GM13976 (cell line): ENCODE measurements at regions not wholly inside any gene's neighbourhood (a gene's known extent, or its start where the extent isn't known, plus 50 kb on each side); places are given as distances from the start of the nearest gene placed in this dataset.

Source experiments
- DNase-seq: peaks from one replicate; pipeline ENCODE4 v3.0.0; 2012; ENCODE audit warnings: low spot score
- CTCF ChIP-seq: IDR thresholded peaks from 2 replicates; pipeline ENCODE4 v1.5.1; 2012; ENCODE audit warnings: borderline replicate concordance, mild to moderate bottlenecking; ENCODE audit not compliant: insufficient read depth; ENCODE audit errors: extremely low read depth, missing control alignments, control extremely low read depth
- in situ Hi-C: fragments of 300-500 bp; cut with MboI; formaldehyde crosslinking; loops from one replicate; pipeline ENCODE4 v1.12.0; 2022; ENCODE audit warnings: low sequenced_read_pairs, mixed read lengths, inconsistent platforms; ENCODE audit not compliant: unreplicated experiment

- TF ChIP-seq CTCF, result no peak
- DNase-seq, result no peak
- in situ Hi-C loops, result no loop called here
Observed at GRCh38 chr1:163561580-163562295, 240.0 kb downstream of the NUF2 start.

DNA sequence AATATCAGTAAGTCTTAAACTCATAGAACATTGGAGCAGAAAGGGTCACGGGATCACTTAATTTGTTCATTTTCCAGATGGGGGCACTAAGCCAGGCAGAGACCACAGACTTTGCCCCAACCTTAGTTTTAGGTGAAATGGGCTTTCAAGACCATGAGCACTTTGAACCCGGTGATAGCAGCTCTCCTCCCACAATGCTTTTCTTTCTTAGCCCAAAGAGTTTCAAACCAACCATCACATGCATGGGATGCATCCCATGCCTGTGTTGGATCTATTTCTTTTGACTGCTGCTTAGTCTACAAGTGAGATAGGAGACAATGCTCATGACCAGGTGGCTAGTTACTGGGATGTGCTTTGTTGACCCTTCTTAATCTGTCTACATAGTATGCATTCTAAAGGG is 240.6 kb downstream of the NUF2 start:
- no peak for TF ChIP-seq CTCF
- in situ Hi-C loops, result no loop called here
- no peak for DNase-seq

- TF ChIP-seq CTCF, result no peak
- no peak for DNase-seq
- in situ Hi-C loops, result no loop called here
Observed at GRCh38 chr1:163565166-163565565, 243.4 kb downstream of the NUF2 start.

- no peak for DNase-seq
- in situ Hi-C loops, result no loop called here
- TF ChIP-seq CTCF, result no peak
Observed at GRCh38 chr1:163570071-163570470, 248.3 kb downstream of the NUF2 start.

DNA sequence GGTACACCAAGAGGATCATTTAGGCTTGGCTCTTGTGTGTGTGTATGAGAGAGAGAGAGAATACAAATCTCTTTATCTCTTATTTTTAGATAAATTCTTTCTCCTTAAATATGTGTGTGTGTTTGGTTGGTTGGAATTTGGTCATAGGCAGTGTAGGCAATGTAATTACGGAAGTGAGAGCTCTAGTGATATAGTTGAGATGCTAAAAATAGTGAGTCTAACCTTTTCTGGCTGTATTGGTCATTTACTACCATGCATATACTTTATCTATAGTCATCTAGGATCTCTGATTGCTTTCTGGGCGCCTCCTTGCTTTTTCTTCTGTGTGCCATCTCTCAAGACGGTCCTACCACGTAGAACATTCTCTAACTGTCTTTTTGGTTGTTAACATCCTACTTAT is 250.2 kb downstream of the NUF2 start:
- TF ChIP-seq CTCF, result no peak
- DNase-seq, result no peak
- in situ Hi-C loops, result no loop called here

DNA sequence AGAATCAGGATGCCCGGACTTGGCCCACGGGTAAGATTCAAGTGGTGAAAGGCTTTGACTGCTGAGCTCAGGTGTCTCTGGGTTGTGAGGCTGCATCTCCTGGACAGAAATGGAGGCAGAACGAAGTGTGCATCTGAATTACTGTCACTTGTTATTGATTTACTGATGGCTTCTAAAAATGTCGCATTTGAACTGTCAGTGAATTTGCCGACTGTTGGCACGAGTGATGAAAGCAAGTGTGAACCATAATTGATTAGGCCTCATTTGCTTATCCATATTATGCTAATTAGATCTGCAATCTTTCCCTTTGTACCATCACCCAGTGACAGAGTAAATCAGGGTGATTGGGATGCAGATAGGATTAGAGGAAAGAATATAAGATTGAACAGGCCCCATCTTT is 252.4 kb downstream of the NUF2 start:
- in situ Hi-C loops, result no loop called here
- DNase-seq, result no peak
- TF ChIP-seq CTCF, result no peak

- TF ChIP-seq CTCF, result no peak
- DNase-seq, result no peak
- in situ Hi-C loops, result no loop called here
Observed at GRCh38 chr1:163580926-163581325, 259.2 kb downstream of the NUF2 start.
